SK-N-SH treated with all-trans-retinoic acid at 6 μM for 48 hours (cell line): ENCODE measurements at regions not wholly inside any gene's neighbourhood (a gene's known extent, or its start where the extent isn't known, plus 50 kb on each side); places are given as distances from the start of the nearest gene placed in this dataset.
"Not testable (repeated sequence)": the region's sequence is repeated elsewhere in the genome, so short reads cannot be mapped to it uniquely, and the experiment has no call there.

Experiments
- ATAC-seq: fragments of 200-7000 bp; cut with Tn5 transposase; 3 replicates; pipeline ENCODE4 v1.9.1; 2020; ENCODE audit warnings: mild to moderate bottlenecking, moderate library complexity
- ARNTL ChIP-seq: fragments of 450-650 bp; formaldehyde crosslinking; IDR thresholded peaks from 2 replicates; pipeline ENCODE4 v1.5.0; 2020; ENCODE audit warnings: low read depth, mild to moderate bottlenecking, moderate library complexity, borderline replicate concordance
- BACH2 ChIP-seq: fragments of 250-450 bp; sonication (Bioruptor Pico); IDR thresholded peaks from 2 replicates; pipeline ENCODE4 v1.9.0; 2021; ENCODE audit warnings: mild to moderate bottlenecking, borderline replicate concordance
- CSDC2 ChIP-seq: fragments of 250-450 bp; sonication (Bioruptor Pico); IDR thresholded peaks from 2 replicates; pipeline ENCODE4 v1.5.0; 2020; ENCODE audit warnings: mild to moderate bottlenecking, moderate library complexity
- ESRRG ChIP-seq: fragments of 250-450 bp; sonication (Bioruptor Pico); IDR thresholded peaks from 2 replicates; pipeline ENCODE4 v1.6.1; 2021; ENCODE audit warnings: mild to moderate bottlenecking
- GLIS3 ChIP-seq: fragments of 250-450 bp; sonication (Bioruptor Pico); IDR thresholded peaks from 2 replicates; pipeline ENCODE4 v1.5.0; 2020; ENCODE audit warnings: mild to moderate bottlenecking, moderate library complexity
- ISL1 ChIP-seq: fragments of 250-450 bp; sonication (Bioruptor Pico); IDR thresholded peaks from 2 replicates; pipeline ENCODE4 v2.1.2; 2022; ENCODE audit warnings: mild to moderate bottlenecking, moderate library complexity
- OSR1 ChIP-seq: fragments of 250-450 bp; sonication (Bioruptor Pico); IDR thresholded peaks from 2 replicates; pipeline ENCODE4 v1.8.0; 2022; ENCODE audit warnings: moderate library complexity, mild to moderate bottlenecking, inconsistent platforms
- PPARA ChIP-seq: fragments of 250-450 bp; sonication (Bioruptor Pico); IDR thresholded peaks from 2 replicates; pipeline ENCODE4 v1.5.0; 2020; ENCODE audit warnings: mild to moderate bottlenecking, borderline replicate concordance
- RARB ChIP-seq: fragments of 250-450 bp; sonication (Bioruptor Pico); IDR thresholded peaks from 2 replicates; pipeline ENCODE4 v1.8.0; 2021; ENCODE audit warnings: mild to moderate bottlenecking, moderate library complexity
- SNAI2 ChIP-seq: fragments of 250-450 bp; sonication (Bioruptor Pico); IDR thresholded peaks from 2 replicates; pipeline ENCODE4 v1.5.0; 2020; ENCODE audit warnings: mild to moderate bottlenecking, moderate library complexity
- TCF4 ChIP-seq: fragments of 250-450 bp; sonication (Bioruptor Pico); IDR thresholded peaks from 2 replicates; pipeline ENCODE4 v1.8.0; 2021; ENCODE audit warnings: mild to moderate bottlenecking, moderate library complexity, borderline replicate concordance
- TOX ChIP-seq: fragments of 250-450 bp; sonication (Bioruptor Pico); IDR thresholded peaks from 2 replicates; pipeline ENCODE4 v1.8.0; 2021; ENCODE audit warnings: mild to moderate bottlenecking, moderate library complexity, borderline replicate concordance
- ZC3H10 ChIP-seq: fragments of 250-450 bp; sonication (Bioruptor Pico); IDR thresholded peaks from 2 replicates; pipeline ENCODE4 v1.5.1; 2021; ENCODE audit warnings: mild to moderate bottlenecking, moderate library complexity
- ZFP3 ChIP-seq: fragments of 250-450 bp; sonication (Bioruptor Pico); IDR thresholded peaks from 2 replicates; pipeline ENCODE4 v1.5.0; 2020; ENCODE audit warnings: mild to moderate bottlenecking, moderate library complexity
- ZFP30 ChIP-seq: fragments of 450-650 bp; formaldehyde crosslinking; IDR thresholded peaks from 2 replicates; pipeline ENCODE4 v1.5.0; 2022; ENCODE audit warnings: mild to moderate bottlenecking, moderate library complexity
- ZNF565 ChIP-seq: fragments of 450-650 bp; formaldehyde crosslinking; conservative IDR thresholded peaks from 2 replicates; pipeline ENCODE4 v1.5.0; 2020; ENCODE audit warnings: low read depth, mild to moderate bottlenecking, moderate library complexity
- ZNF70 ChIP-seq: fragments of 450-650 bp; formaldehyde crosslinking; IDR thresholded peaks from 2 replicates; pipeline ENCODE4 v1.5.0; 2020; ENCODE audit warnings: mild to moderate bottlenecking, moderate library complexity
- ZNF8 ChIP-seq: fragments of 450-650 bp; formaldehyde crosslinking; IDR thresholded peaks from 2 replicates; pipeline ENCODE4 v1.5.0; 2020; ENCODE audit warnings: mild to moderate bottlenecking, moderate library complexity
- TF ChIP-seq, protein P1 (sequence below): fragments of 250-450 bp; sonication (Bioruptor Pico); IDR thresholded peaks from 2 replicates; pipeline ENCODE4 v1.8.0; 2021; ENCODE audit warnings: low read depth, mild to moderate bottlenecking, moderate library complexity, borderline replicate concordance
- TF ChIP-seq, protein P2 (sequence below): fragments of 250-450 bp; sonication (Bioruptor Pico); IDR thresholded peaks from 2 replicates; pipeline ENCODE4 v1.8.0; 2020; ENCODE audit warnings: mild to moderate bottlenecking, moderate library complexity, borderline replicate concordance
- TF ChIP-seq, protein P3 (sequence below): fragments of 250-450 bp; sonication (Bioruptor Pico); IDR thresholded peaks from 2 replicates; pipeline ENCODE4 v1.5.1; 2020; ENCODE audit warnings: low read depth, mild to moderate bottlenecking, moderate library complexity
- TF ChIP-seq, protein P4 (sequence below): fragments of 250-450 bp; sonication (Bioruptor Pico); IDR thresholded peaks from 2 replicates; pipeline ENCODE4 v1.5.0; 2020; ENCODE audit warnings: mild to moderate bottlenecking, moderate library complexity
- TF ChIP-seq, protein P5 (sequence below): fragments of 250-450 bp; sonication (Bioruptor Pico); IDR thresholded peaks from 2 replicates; pipeline ENCODE4 v1.5.1; 2021; ENCODE audit warnings: mild to moderate bottlenecking, moderate library complexity

DNA sequence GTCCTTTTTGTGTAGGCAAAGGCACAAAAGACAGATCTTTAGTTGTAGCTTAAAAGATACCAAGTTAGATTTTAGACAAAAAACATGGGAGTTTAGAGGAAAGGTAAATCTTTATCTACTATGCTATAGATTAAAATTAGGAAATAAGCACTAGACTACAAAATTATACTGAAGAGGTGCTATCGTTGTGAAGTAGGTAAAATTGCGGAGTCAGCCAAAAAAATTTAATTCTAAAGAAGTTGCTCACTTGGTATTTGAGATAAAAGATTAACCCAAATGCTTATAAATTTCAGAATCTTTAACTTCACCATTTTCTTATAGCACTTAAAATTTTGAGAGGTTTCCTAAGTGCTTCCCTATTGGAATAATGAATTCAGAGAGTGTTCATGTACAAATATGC lies 604.1 kb downstream of the GRXCR1 start:
- no peak for TF ChIP-seq ZNF70 (CRISPR knock-in tag)
- ATAC-seq, result no peak

DNA sequence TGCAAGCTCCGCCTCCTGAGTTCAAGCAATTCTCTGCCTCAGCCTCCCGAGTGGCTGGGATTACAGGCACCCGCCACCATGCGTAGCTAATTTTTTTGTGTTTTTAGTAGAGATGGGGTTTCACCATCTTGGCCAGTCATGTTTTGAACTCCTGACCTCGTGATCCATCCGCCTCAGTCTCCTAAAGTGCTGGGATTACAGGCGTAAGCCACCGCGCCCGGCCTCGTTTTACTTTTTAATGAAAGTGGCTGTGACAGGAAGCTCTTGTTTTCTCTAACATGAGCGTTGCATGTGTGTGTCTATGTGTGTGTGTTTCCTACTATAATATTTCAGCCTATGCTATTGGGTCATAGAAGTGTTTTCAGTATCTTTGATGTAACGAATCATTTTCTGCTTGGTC lies 613.3 kb downstream of the GRXCR1 start:
- not testable (repeated sequence) for ATAC-seq

DNA sequence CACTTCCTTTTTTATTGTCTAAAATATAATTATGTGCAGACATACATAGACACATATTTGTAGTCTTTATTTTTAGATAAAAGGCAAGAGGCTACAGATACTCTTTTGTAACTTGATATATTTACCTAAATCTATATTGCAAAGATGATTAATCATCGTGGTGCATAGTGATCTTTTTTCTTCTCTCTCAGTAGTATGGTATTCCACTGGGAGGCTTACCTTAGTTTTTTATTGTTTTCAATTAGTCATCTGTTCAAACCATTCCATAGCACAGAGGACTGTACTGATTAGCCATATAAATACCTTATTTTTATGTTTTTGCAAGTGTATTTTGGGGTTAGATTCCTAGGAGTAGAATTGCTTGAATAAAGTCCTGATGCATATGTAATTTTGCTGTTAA lies 619.7 kb downstream of the GRXCR1 start:
- TF ChIP-seq ZC3H10 (CRISPR knock-in tag) (no peak), ZNF8 (no peak), TCF4 (CRISPR knock-in tag) (no peak), ZFP30 (CRISPR knock-in tag) (no peak), PPARA (CRISPR knock-in tag) (no peak), ZNF70 (CRISPR knock-in tag) (no peak), GLIS3 (no peak), ARNTL (CRISPR knock-in tag) (no peak), ISL1 (no peak), CSDC2 (CRISPR knock-in tag) (no peak), OSR1 (CRISPR knock-in tag) (no peak), BACH2 (CRISPR knock-in tag) (no peak), ZFP3 (CRISPR knock-in tag) (no peak), SNAI2 (no peak), TOX (CRISPR knock-in tag) (no peak), ESRRG (CRISPR knock-in tag) (no peak), ZNF565 (CRISPR knock-in tag) (no peak)
- TF ChIP-seq, protein P1, sequence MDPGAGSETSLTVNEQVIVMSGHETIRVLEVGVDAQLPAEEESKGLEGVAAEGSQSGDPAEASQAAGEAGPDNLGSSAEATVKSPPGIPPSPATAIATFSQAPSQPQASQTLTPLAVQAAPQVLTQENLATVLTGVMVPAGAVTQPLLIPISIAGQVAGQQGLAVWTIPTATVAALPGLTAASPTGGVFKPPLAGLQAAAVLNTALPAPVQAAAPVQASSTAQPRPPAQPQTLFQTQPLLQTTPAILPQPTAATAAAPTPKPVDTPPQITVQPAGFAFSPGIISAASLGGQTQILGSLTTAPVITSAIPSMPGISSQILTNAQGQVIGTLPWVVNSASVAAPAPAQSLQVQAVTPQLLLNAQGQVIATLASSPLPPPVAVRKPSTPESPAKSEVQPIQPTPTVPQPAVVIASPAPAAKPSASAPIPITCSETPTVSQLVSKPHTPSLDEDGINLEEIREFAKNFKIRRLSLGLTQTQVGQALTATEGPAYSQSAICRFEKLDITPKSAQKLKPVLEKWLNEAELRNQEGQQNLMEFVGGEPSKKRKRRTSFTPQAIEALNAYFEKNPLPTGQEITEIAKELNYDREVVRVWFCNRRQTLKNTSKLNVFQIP, result no peak
- TF ChIP-seq, protein P2, sequence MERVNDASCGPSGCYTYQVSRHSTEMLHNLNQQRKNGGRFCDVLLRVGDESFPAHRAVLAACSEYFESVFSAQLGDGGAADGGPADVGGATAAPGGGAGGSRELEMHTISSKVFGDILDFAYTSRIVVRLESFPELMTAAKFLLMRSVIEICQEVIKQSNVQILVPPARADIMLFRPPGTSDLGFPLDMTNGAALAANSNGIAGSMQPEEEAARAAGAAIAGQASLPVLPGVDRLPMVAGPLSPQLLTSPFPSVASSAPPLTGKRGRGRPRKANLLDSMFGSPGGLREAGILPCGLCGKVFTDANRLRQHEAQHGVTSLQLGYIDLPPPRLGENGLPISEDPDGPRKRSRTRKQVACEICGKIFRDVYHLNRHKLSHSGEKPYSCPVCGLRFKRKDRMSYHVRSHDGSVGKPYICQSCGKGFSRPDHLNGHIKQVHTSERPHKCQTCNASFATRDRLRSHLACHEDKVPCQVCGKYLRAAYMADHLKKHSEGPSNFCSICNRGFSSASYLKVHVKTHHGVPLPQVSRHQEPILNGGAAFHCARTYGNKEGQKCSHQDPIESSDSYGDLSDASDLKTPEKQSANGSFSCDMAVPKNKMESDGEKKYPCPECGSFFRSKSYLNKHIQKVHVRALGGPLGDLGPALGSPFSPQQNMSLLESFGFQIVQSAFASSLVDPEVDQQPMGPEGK (CRISPR knock-in tag), result no peak
- TF ChIP-seq, protein P3, sequence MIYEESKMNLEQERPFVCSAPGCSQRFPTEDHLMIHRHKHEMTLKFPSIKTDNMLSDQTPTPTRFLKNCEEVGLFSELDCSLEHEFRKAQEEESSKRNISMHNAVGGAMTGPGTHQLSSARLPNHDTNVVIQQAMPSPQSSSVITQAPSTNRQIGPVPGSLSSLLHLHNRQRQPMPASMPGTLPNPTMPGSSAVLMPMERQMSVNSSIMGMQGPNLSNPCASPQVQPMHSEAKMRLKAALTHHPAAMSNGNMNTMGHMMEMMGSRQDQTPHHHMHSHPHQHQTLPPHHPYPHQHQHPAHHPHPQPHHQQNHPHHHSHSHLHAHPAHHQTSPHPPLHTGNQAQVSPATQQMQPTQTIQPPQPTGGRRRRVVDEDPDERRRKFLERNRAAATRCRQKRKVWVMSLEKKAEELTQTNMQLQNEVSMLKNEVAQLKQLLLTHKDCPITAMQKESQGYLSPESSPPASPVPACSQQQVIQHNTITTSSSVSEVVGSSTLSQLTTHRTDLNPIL (CRISPR knock-in tag), result no peak
- no peak for ATAC-seq

DNA sequence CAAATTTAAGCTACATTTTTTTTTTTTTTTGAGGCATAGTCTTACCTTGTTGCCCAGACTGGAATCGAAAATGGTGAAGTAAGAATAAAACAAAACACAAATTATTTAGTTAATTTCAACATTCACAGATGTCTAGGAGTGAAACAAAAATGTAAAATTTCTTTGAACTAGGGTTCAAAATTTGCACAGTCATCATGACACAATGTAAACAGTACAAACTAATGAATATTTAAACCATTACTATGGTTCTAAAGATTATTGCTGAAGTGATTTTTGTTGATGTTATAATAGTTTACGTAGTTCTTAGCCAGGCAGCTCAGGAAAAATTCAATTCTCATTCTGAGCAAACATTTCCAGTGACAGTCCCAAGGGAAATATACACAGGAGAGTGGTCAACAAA lies 633.1 kb downstream of the GRXCR1 start:
- ATAC-seq, result no peak
- TF ChIP-seq, protein P3 (CRISPR knock-in tag), result no peak
- TF ChIP-seq RARB (CRISPR knock-in tag) (no peak), OSR1 (CRISPR knock-in tag) (no peak), ISL1 (no peak), ARNTL (CRISPR knock-in tag) (no peak), SNAI2 (no peak), CSDC2 (CRISPR knock-in tag) (no peak), ZNF70 (CRISPR knock-in tag) (no peak), ZFP30 (CRISPR knock-in tag) (no peak), ZC3H10 (CRISPR knock-in tag) (no peak), BACH2 (CRISPR knock-in tag) (no peak), PPARA (CRISPR knock-in tag) (no peak), GLIS3 (no peak), ZNF8 (no peak), ZFP3 (CRISPR knock-in tag) (no peak), TCF4 (CRISPR knock-in tag) (no peak)
- TF ChIP-seq, protein P2 (CRISPR knock-in tag), result no peak
- TF ChIP-seq, protein P4, sequence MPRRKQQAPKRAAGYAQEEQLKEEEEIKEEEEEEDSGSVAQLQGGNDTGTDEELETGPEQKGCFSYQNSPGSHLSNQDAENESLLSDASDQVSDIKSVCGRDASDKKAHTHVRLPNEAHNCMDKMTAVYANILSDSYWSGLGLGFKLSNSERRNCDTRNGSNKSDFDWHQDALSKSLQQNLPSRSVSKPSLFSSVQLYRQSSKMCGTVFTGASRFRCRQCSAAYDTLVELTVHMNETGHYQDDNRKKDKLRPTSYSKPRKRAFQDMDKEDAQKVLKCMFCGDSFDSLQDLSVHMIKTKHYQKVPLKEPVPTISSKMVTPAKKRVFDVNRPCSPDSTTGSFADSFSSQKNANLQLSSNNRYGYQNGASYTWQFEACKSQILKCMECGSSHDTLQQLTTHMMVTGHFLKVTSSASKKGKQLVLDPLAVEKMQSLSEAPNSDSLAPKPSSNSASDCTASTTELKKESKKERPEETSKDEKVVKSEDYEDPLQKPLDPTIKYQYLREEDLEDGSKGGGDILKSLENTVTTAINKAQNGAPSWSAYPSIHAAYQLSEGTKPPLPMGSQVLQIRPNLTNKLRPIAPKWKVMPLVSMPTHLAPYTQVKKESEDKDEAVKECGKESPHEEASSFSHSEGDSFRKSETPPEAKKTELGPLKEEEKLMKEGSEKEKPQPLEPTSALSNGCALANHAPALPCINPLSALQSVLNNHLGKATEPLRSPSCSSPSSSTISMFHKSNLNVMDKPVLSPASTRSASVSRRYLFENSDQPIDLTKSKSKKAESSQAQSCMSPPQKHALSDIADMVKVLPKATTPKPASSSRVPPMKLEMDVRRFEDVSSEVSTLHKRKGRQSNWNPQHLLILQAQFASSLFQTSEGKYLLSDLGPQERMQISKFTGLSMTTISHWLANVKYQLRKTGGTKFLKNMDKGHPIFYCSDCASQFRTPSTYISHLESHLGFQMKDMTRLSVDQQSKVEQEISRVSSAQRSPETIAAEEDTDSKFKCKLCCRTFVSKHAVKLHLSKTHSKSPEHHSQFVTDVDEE, result no peak
- TF ChIP-seq, protein P5, sequence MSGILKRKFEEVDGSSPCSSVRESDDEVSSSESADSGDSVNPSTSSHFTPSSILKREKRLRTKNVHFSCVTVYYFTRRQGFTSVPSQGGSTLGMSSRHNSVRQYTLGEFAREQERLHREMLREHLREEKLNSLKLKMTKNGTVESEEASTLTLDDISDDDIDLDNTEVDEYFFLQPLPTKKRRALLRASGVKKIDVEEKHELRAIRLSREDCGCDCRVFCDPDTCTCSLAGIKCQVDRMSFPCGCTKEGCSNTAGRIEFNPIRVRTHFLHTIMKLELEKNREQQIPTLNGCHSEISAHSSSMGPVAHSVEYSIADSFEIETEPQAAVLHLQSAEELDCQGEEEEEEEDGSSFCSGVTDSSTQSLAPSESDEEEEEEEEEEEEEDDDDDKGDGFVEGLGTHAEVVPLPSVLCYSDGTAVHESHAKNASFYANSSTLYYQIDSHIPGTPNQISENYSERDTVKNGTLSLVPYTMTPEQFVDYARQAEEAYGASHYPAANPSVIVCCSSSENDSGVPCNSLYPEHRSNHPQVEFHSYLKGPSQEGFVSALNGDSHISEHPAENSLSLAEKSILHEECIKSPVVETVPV, result no peak
